Trophoblast cell (in vitro differentiated cells and primary cell): ENCODE measurements at regions not wholly inside any gene's neighbourhood (a gene's known extent, or its start where the extent isn't known, plus 50 kb on each side); places are given as distances from the start of the nearest gene placed in this dataset.

Source experiments
- DNase-seq, 2 donors: peaks; one replicate each; pipeline ENCODE4 v3.0.0-alpha.2; 2016
- H2AFZ ChIP-seq: 2 replicates; pipeline ENCODE4 v1.6.1; 2013; ENCODE audit warnings: low read length, moderate library complexity, mild to moderate bottlenecking; ENCODE audit not compliant: insufficient read depth, poor library complexity
- H2AK5ac ChIP-seq: 2 replicates; pipeline ENCODE4 v1.6.1; 2013; ENCODE audit warnings: mild to moderate bottlenecking, low read length
- H2BK120ac ChIP-seq: 2 replicates; pipeline ENCODE4 v1.6.1; 2013; ENCODE audit warnings: low read length, mild to moderate bottlenecking, moderate library complexity; ENCODE audit not compliant: insufficient read depth, poor library complexity
- H2BK12ac ChIP-seq: 2 replicates; pipeline ENCODE4 v1.6.1; 2013; ENCODE audit warnings: mild to moderate bottlenecking, low read length, moderate library complexity
- H2BK5ac ChIP-seq: 2 replicates; pipeline ENCODE4 v1.6.1; 2013; ENCODE audit warnings: low read length, low read depth, moderate library complexity, mild to moderate bottlenecking; ENCODE audit not compliant: poor library complexity
- H3K14ac ChIP-seq: 2 replicates; pipeline ENCODE4 v1.6.1; 2013; ENCODE audit warnings: mild to moderate bottlenecking, low read length
- H3K18ac ChIP-seq: 2 replicates; pipeline ENCODE4 v1.6.1; 2013; ENCODE audit warnings: mild to moderate bottlenecking, low read length
- H3K23ac ChIP-seq: 2 replicates; pipeline ENCODE4 v1.6.1; 2013; ENCODE audit warnings: low read length
- H3K27ac ChIP-seq: 2 replicates; pipeline ENCODE4 v1.5.1; 2013; ENCODE audit warnings: low read depth, mild to moderate bottlenecking, inconsistent platforms, low read length, moderate library complexity
- H3K27me3 ChIP-seq: 2 replicates; pipeline ENCODE4 v1.6.1; 2013; ENCODE audit warnings: inconsistent platforms, mild to moderate bottlenecking, low read length, moderate library complexity; ENCODE audit not compliant: insufficient read depth
- H3K36me3 ChIP-seq, 2 experiments: 1 replicate in 1 of 2; 2 replicates in 1 of 2; pipeline ENCODE4 v1.6.1; 2013; ENCODE audit warnings: low read length in 2 of 2, mild to moderate bottlenecking in 2 of 2, moderate library complexity in 1 of 2; ENCODE audit not compliant: insufficient read depth in 2 of 2, control insufficient read depth in 1 of 2
- H3K4ac ChIP-seq: 2 replicates; pipeline ENCODE4 v1.6.1; 2013; ENCODE audit warnings: low read depth, mild to moderate bottlenecking, low read length, moderate library complexity
- H3K4me1 ChIP-seq, 2 experiments: 1 replicate in 1 of 2; 2 replicates in 1 of 2; pipeline ENCODE4 v1.6.1; 2013; ENCODE audit warnings: low read length in 2 of 2, mild to moderate bottlenecking in 2 of 2, moderate library complexity in 1 of 2; ENCODE audit not compliant: insufficient read depth in 2 of 2, control insufficient read depth in 1 of 2
- H3K4me2 ChIP-seq: 2 replicates; pipeline ENCODE4 v1.6.1; 2013; ENCODE audit warnings: inconsistent platforms, mild to moderate bottlenecking, low read length, moderate library complexity
- H3K4me3 ChIP-seq: 2 replicates; pipeline ENCODE4 v1.5.1; 2013; ENCODE audit warnings: mild to moderate bottlenecking, low read depth, low read length, inconsistent platforms
- H3K79me1 ChIP-seq: one replicate; pipeline ENCODE4 v1.6.1; 2013; ENCODE audit warnings: low read length
- H3K79me2 ChIP-seq: 2 replicates; pipeline ENCODE4 v1.6.1; 2013; ENCODE audit warnings: low read length, mild to moderate bottlenecking; ENCODE audit not compliant: control insufficient read depth, insufficient read depth, poor library complexity
- H3K9ac ChIP-seq: 2 replicates; pipeline ENCODE4 v1.6.1; 2013; ENCODE audit warnings: mild to moderate bottlenecking, low read length
- H3K9me3 ChIP-seq: 2 replicates; pipeline ENCODE4 v1.6.1; 2013; ENCODE audit warnings: low read depth, mild to moderate bottlenecking, control low read depth, inconsistent platforms, low read length; ENCODE audit not compliant: insufficient read depth
- H4K12ac ChIP-seq: 2 replicates; pipeline ENCODE4 v1.6.1; 2013; ENCODE audit warnings: low read depth, mild to moderate bottlenecking, low read length, moderate library complexity
- H4K8ac ChIP-seq: 2 replicates; pipeline ENCODE4 v1.6.1; 2013; ENCODE audit warnings: low read depth, mild to moderate bottlenecking, low read length, moderate library complexity
- H4K91ac ChIP-seq: one replicate; pipeline ENCODE4 v1.6.1; 2013; ENCODE audit warnings: low read depth, mild to moderate bottlenecking, low read length, moderate library complexity
- WGBS: extraction: QIAGEN DNeasy Blood & Tissue Kit; methylation state at CpG from one replicate; pipeline ENCODE4 v1.1.7; 2013; ENCODE audit warnings: missing lambda C conversion rate; ENCODE audit not compliant: insufficient read length, insufficient coverage; ENCODE audit errors: extremely low coverage; 5-methylcytosine and 5-hydroxymethylcytosine counted together

- Histone ChIP-seq H3K4ac (no peak overlapping the region), H3K23ac (no peak overlapping the region), H3K27me3 (no peaks in the 10 kb centered on the region), H3K4me2 (no peak overlapping the region), H3K79me2 (no peaks in the 10 kb centered on the region), H4K8ac (no peak overlapping the region), H3K27ac (no peak overlapping the region), H2BK120ac (no peak overlapping the region), H2AFZ (no peak overlapping the region), H3K9ac (no peak overlapping the region), H3K18ac (no peak overlapping the region), H2BK5ac (no peak overlapping the region), H3K14ac (no peak overlapping the region), H3K36me3 (no peaks in the 10 kb centered on the region), H2BK12ac (no peak overlapping the region), H4K91ac (no peak overlapping the region), H3K79me1 (no peaks in the 10 kb centered on the region), H3K9me3 (no peaks in the 10 kb centered on the region), H2AK5ac (no peak overlapping the region), H4K12ac (no peak overlapping the region), H3K4me1 (no peaks in the 10 kb centered on the region), H3K4me3 (no peak overlapping the region)
- no CpG with 5 or more reads among the region's 1 CpG for WGBS
- no peak for DNase-seq
Observed at GRCh38 chr2:123777116-123777515, 248.0 kb upstream of the CNTNAP5 start.

- no peak overlapping the region for H3K4ac ChIP-seq
- no CpG with 5 or more reads among the region's 2 CpGs for WGBS
- H3K79me1 ChIP-seq = no peaks in the 10 kb centered on the region
- no peak overlapping the region for H4K91ac ChIP-seq
- H3K4me3 ChIP-seq = no peak overlapping the region
- DNase-seq = no peak
- no peaks in the 10 kb centered on the region for H3K4me1 ChIP-seq
- no peaks in the 10 kb centered on the region for H3K9me3 ChIP-seq
- H3K36me3 ChIP-seq = no peaks in the 10 kb centered on the region
- no peaks in the 10 kb centered on the region for H3K27me3 ChIP-seq
- no peak overlapping the region for H3K18ac ChIP-seq
- no peak overlapping the region for H2BK12ac ChIP-seq
- no peak overlapping the region for H3K9ac ChIP-seq
- H3K79me2 ChIP-seq = no peaks in the 10 kb centered on the region
- H4K8ac ChIP-seq = no peak overlapping the region
- H3K23ac ChIP-seq = no peak overlapping the region
- no peak overlapping the region for H2BK120ac ChIP-seq
- no peak overlapping the region for H3K4me2 ChIP-seq
- H2BK5ac ChIP-seq = no peak overlapping the region
- H2AFZ ChIP-seq = no peak overlapping the region
- H3K27ac ChIP-seq = no peak overlapping the region
- no peak overlapping the region for H3K14ac ChIP-seq
- H4K12ac ChIP-seq = no peak overlapping the region
- H2AK5ac ChIP-seq = no peak overlapping the region
Observed at GRCh38 chr2:123783164-123783563, 241.9 kb upstream of the CNTNAP5 start.

GRCh38 chr2:123785332-123785731 lies 239.8 kb upstream of the CNTNAP5 start:
- Histone ChIP-seq H3K4ac (no peak overlapping the region), H2AFZ (no peak overlapping the region), H3K14ac (no peak overlapping the region), H3K9me3 (no peaks in the 10 kb centered on the region), H2BK5ac (no peak overlapping the region), H2BK120ac (no peak overlapping the region), H3K27ac (no peak overlapping the region), H3K27me3 (no peaks in the 10 kb centered on the region), H4K8ac (no peak overlapping the region), H2BK12ac (no peak overlapping the region), H3K4me3 (no peak overlapping the region), H3K9ac (no peak overlapping the region), H4K91ac (no peak overlapping the region), H3K4me1 (no peaks in the 10 kb centered on the region), H3K23ac (no peak overlapping the region), H2AK5ac (no peak overlapping the region), H3K36me3 (no peaks in the 10 kb centered on the region), H3K79me2 (no peaks in the 10 kb centered on the region), H3K79me1 (no peaks in the 10 kb centered on the region), H4K12ac (no peak overlapping the region), H3K18ac (no peak overlapping the region), H3K4me2 (no peak overlapping the region)
- no CpG with 5 or more reads among the region's 1 CpG for WGBS
- DNase-seq = no peak

- Histone ChIP-seq H4K8ac (no peak overlapping the region), H3K18ac (no peak overlapping the region), H2BK12ac (no peak overlapping the region), H2BK5ac (no peak overlapping the region), H3K14ac (no peak overlapping the region), H3K23ac (no peak overlapping the region), H2AK5ac (no peak overlapping the region), H3K79me2 (no peaks in the 10 kb centered on the region), H3K9me3 (no peaks in the 10 kb centered on the region), H3K4me1 (no peaks in the 10 kb centered on the region), H3K36me3 (no peaks in the 10 kb centered on the region), H3K79me1 (no peaks in the 10 kb centered on the region), H4K91ac (no peak overlapping the region), H3K9ac (no peak overlapping the region), H3K4ac (no peak overlapping the region), H3K4me3 (no peak overlapping the region), H3K27me3 (no peaks in the 10 kb centered on the region), H3K4me2 (no peak overlapping the region), H3K27ac (no peak overlapping the region), H2AFZ (no peak overlapping the region), H2BK120ac (no peak overlapping the region), H4K12ac (no peak overlapping the region)
- WGBS = no CpG with 5 or more reads among the region's 4 CpGs
- DNase-seq = no peak
Observed at GRCh38 chr2:123791207-123791606, 233.9 kb upstream of the CNTNAP5 start.

GRCh38 chr2:123791684-123792083 lies 233.4 kb upstream of the CNTNAP5 start:
- H4K12ac ChIP-seq = no peak overlapping the region
- no peak overlapping the region for H2AFZ ChIP-seq
- DNase-seq = no peak
- H3K9ac ChIP-seq = no peak overlapping the region
- no peaks in the 10 kb centered on the region for H3K9me3 ChIP-seq
- H2BK12ac ChIP-seq = no peak overlapping the region
- H3K79me2 ChIP-seq = no peaks in the 10 kb centered on the region
- H2AK5ac ChIP-seq = no peak overlapping the region
- H4K91ac ChIP-seq = no peak overlapping the region
- H3K27me3 ChIP-seq = no peaks in the 10 kb centered on the region
- no peaks in the 10 kb centered on the region for H3K79me1 ChIP-seq
- H3K4me3 ChIP-seq = no peak overlapping the region
- no peak overlapping the region for H3K27ac ChIP-seq
- no peak overlapping the region for H3K4me2 ChIP-seq
- no peak overlapping the region for H3K23ac ChIP-seq
- no peak overlapping the region for H4K8ac ChIP-seq
- H3K36me3 ChIP-seq = no peaks in the 10 kb centered on the region
- no peak overlapping the region for H3K4ac ChIP-seq
- no peak overlapping the region for H3K18ac ChIP-seq
- H3K4me1 ChIP-seq = no peaks in the 10 kb centered on the region
- H2BK120ac ChIP-seq = no peak overlapping the region
- H3K14ac ChIP-seq = no peak overlapping the region
- H2BK5ac ChIP-seq = no peak overlapping the region
